ENCODE measurements at regions not wholly inside any gene's neighbourhood (a gene's known extent, or its start where the extent isn't known, plus 50 kb on each side); places are given as distances from the start of the nearest gene placed in this dataset.

GRCh38 chr2:136188086-136188485, 70.1 kb upstream of the CXCR4 start:
- no peak for DNase-seq
- H4K8ac ChIP-seq (replicated peaks; ENCODE audit: insufficient read length, low read depth, low read length): no peak overlapping the region
- Mint-ChIP-seq H3K4me1 (peaks cover 11 to 19% of the 10 kb centered on the region in 2 experiments), H3K9me3 (peaks cover 3 to 9% of the 10 kb centered on the region in 2 experiments), H3K4me3 (no peak overlapping the region), H3K36me3 (ENCODE audit: insufficient read depth in 1 of 3, low read depth in 3 of 3) (peaks cover 0 to 4% (median 0%) of the 10 kb centered on the region in 3 experiments; a peak in 2 of 7 replicates), H3K27ac (no peak overlapping the region; a peak in 1 of 7 replicates), H3K27me3 (ENCODE audit: low read depth) (no peaks in the 10 kb centered on the region)
- H3K56ac ChIP-seq (ENCODE audit: insufficient read length, low read depth, low read length): no peak overlapping the region
- no peak overlapping the region for H3K4ac ChIP-seq (ENCODE audit: low read depth, low read length)
- no peak overlapping the region for H3T11ph ChIP-seq (ENCODE audit: low read length)
- H3K18ac ChIP-seq (ENCODE audit: insufficient read length, low read depth, low read length): no peak overlapping the region
- no peak overlapping the region for H3K23ac ChIP-seq (ENCODE audit: insufficient read length, low read depth, low read length)
- H3K4me1 ChIP-seq (ENCODE audit: insufficient read depth, low read length): no peaks in the 10 kb centered on the region
- H3K79me2 ChIP-seq (ENCODE audit: insufficient read depth, low read length): no peaks in the 10 kb centered on the region
- no CpG with 5 or more reads among the region's 3 CpGs for WGBS (ENCODE audit: extremely low coverage, insufficient read length, low lambda C conversion rate)
- no peaks in the 10 kb centered on the region for H3K23me2 ChIP-seq (ENCODE audit: insufficient read length, low read depth, low read length, poor library complexity, severe bottlenecking)
- H4K20me1 ChIP-seq (ENCODE audit: control insufficient read depth, insufficient read depth, insufficient read length): no peaks in the 10 kb centered on the region
- no peak overlapping the region for H3K27ac ChIP-seq (ENCODE audit: insufficient read length, low read depth, low read length)
- no peak overlapping the region for H4K91ac ChIP-seq (ENCODE audit: insufficient read length, low read depth, low read length)
- no peak overlapping the region for H2AK5ac ChIP-seq (ENCODE audit: insufficient read length, low read length)
- H2BK15ac ChIP-seq (ENCODE audit: low read depth, low read length): no peak overlapping the region
- no peak overlapping the region for H3K9ac ChIP-seq (ENCODE audit: extremely low read depth, insufficient read length, low read length)
- H3K27me3 ChIP-seq (ENCODE audit: insufficient read depth, low read length): no peaks in the 10 kb centered on the region
- H2BK120ac ChIP-seq (ENCODE audit: low read depth, low read length, poor library complexity, severe bottlenecking): no peak overlapping the region
- H3K4me2 ChIP-seq (ENCODE audit: insufficient read depth, insufficient read length, low read length): no peak overlapping the region
- H2AFZ ChIP-seq (ENCODE audit: low read length): no peak overlapping the region
- TF ChIP-seq, protein P1, sequence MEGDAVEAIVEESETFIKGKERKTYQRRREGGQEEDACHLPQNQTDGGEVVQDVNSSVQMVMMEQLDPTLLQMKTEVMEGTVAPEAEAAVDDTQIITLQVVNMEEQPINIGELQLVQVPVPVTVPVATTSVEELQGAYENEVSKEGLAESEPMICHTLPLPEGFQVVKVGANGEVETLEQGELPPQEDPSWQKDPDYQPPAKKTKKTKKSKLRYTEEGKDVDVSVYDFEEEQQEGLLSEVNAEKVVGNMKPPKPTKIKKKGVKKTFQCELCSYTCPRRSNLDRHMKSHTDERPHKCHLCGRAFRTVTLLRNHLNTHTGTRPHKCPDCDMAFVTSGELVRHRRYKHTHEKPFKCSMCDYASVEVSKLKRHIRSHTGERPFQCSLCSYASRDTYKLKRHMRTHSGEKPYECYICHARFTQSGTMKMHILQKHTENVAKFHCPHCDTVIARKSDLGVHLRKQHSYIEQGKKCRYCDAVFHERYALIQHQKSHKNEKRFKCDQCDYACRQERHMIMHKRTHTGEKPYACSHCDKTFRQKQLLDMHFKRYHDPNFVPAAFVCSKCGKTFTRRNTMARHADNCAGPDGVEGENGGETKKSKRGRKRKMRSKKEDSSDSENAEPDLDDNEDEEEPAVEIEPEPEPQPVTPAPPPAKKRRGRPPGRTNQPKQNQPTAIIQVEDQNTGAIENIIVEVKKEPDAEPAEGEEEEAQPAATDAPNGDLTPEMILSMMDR (conservative IDR thresholded peaks at IDR 0.05): no peak
- H2BK5ac ChIP-seq (ENCODE audit: insufficient read length, low read length): no peak overlapping the region
- no peak overlapping the region for H3K14ac ChIP-seq (ENCODE audit: insufficient read depth, low read length)
- H3K79me1 ChIP-seq (ENCODE audit: insufficient read depth, low read depth, low read length, poor library complexity, severe bottlenecking): no peaks in the 10 kb centered on the region
- H4K5ac ChIP-seq (ENCODE audit: insufficient read length, low read depth, low read length): no peak overlapping the region
- H3K9me3 ChIP-seq (ENCODE audit: control insufficient read depth, low read depth, low read length): no peaks in the 10 kb centered on the region
- H2BK12ac ChIP-seq (ENCODE audit: insufficient read length, low read depth, low read length): no peak overlapping the region
- no peak overlapping the region for H2BK20ac ChIP-seq (ENCODE audit: low read depth, low read length, poor library complexity, severe bottlenecking)
